Transverse colon (tissue), 4 donors: ENCODE measurements at regions not wholly inside any gene's neighbourhood (a gene's known extent, or its start where the extent isn't known, plus 50 kb on each side); places are given as distances from the start of the nearest gene placed in this dataset.

Source experiments
- EP300 ChIP-seq: sonication (generic); formaldehyde crosslinking; IDR thresholded peaks from one replicate; pipeline ENCODE4 v1.6.1; 2017; ENCODE audit warnings: antibody characterized with exemption, low read depth
- POLR2A ChIP-seq: fragments of 450-650 bp; IDR thresholded peaks from one replicate; pipeline ENCODE4 v1.6.1; 2016; ENCODE audit warnings: antibody characterized with exemption, mild to moderate bottlenecking, moderate library complexity
- POLR2AphosphoS5 ChIP-seq, 3 donors: sonication (generic); formaldehyde crosslinking; IDR thresholded peaks; one replicate each; pipeline ENCODE4 v1.6.1; 2016; ENCODE audit warnings: antibody characterized with exemption in 3 of 3
- TF ChIP-seq, protein P1 (sequence below), 5 experiments: fragments of 200-600 bp in 3 of 5; fragments of 450-650 bp in 2 of 5; sonication (generic) in 3 of 5; IDR thresholded peaks; 1 replicate in 2 of 5; 2 replicates in 3 of 5; pipeline ENCODE4 v1.5.1; 2016 to 2017; ENCODE audit warnings: antibody characterized with exemption in 5 of 5, inconsistent platforms in 3 of 5, mild to moderate bottlenecking in 2 of 5, moderate library complexity in 1 of 5

GRCh38 chr2:156787517-156787916 lies 351.3 kb downstream of the GPD2 start:
- TF ChIP-seq, protein P1, sequence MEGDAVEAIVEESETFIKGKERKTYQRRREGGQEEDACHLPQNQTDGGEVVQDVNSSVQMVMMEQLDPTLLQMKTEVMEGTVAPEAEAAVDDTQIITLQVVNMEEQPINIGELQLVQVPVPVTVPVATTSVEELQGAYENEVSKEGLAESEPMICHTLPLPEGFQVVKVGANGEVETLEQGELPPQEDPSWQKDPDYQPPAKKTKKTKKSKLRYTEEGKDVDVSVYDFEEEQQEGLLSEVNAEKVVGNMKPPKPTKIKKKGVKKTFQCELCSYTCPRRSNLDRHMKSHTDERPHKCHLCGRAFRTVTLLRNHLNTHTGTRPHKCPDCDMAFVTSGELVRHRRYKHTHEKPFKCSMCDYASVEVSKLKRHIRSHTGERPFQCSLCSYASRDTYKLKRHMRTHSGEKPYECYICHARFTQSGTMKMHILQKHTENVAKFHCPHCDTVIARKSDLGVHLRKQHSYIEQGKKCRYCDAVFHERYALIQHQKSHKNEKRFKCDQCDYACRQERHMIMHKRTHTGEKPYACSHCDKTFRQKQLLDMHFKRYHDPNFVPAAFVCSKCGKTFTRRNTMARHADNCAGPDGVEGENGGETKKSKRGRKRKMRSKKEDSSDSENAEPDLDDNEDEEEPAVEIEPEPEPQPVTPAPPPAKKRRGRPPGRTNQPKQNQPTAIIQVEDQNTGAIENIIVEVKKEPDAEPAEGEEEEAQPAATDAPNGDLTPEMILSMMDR (IDR thresholded peaks at IDR 0.05) = no peak
- TF ChIP-seq POLR2A = no peak
- TF ChIP-seq POLR2AphosphoS5 (IDR thresholded peaks at IDR 0.05) = no peak
- no peak for TF ChIP-seq EP300
